Common myeloid progenitor, CD34-positive (primary cell): ENCODE measurements at regions not wholly inside any gene's neighbourhood (a gene's known extent, or its start where the extent isn't known, plus 50 kb on each side); places are given as distances from the start of the nearest gene placed in this dataset.
"Not testable (repeated sequence)": the region's sequence is repeated elsewhere in the genome, so short reads cannot be mapped to it uniquely, and the experiment has no call there.

Experiments
- CTCF ChIA-PET: fragments of 350-600 bp; sonication (Branson Sonifier 250); formaldehyde crosslinking; loops from one replicate; lab custom pipeline; 2021; ENCODE audit warnings: antibody characterized with exemption; lab: Charles Lee
- POLR2A ChIA-PET: fragments of 350-600 bp; sonication (Branson Sonifier 250); formaldehyde crosslinking; loops from one replicate; lab custom pipeline; 2021; ENCODE audit warnings: antibody characterized with exemption; lab: Charles Lee
- DNase-seq, 3 donors: peaks; one replicate each; pipeline versions ENCODE4 v3.0.0 to v3.0.0-alpha.2; 2013
- H3K27ac ChIP-seq, 2 experiments: 1 replicate in 1 of 2; 2 replicates in 1 of 2; pipeline ENCODE4 v1.7.0; 2013; ENCODE audit warnings: inconsistent platforms in 2 of 2, low read length in 2 of 2, mild to moderate bottlenecking in 2 of 2, low read depth in 1 of 2, moderate library complexity in 1 of 2; ENCODE audit not compliant: severe bottlenecking in 2 of 2, insufficient read depth in 1 of 2, poor library complexity in 1 of 2
- H3K27me3 ChIP-seq, 5 experiments: replicated peaks in 2 of 5; 1 replicate in 3 of 5; 2 replicates in 2 of 5; pipeline versions ENCODE4 v1.6.1 to v1.7.0; 2013; ENCODE audit warnings: low read length in 4 of 5, mild to moderate bottlenecking in 2 of 5, moderate library complexity in 2 of 5, inconsistent platforms in 1 of 5; ENCODE audit not compliant: insufficient read depth in 5 of 5, control insufficient read depth in 4 of 5
- H3K36me3 ChIP-seq, 4 experiments: 1 replicate in 2 of 4; 2 replicates in 2 of 4; pipeline versions ENCODE4 v1.6.1 to v1.7.0; 2013; ENCODE audit warnings: low read length in 3 of 4, control low read depth in 1 of 4, mild to moderate bottlenecking in 1 of 4; ENCODE audit not compliant: control insufficient read depth in 4 of 4, insufficient read depth in 4 of 4
- H3K4me1 ChIP-seq, 4 experiments: 1 replicate in 3 of 4; 2 replicates in 1 of 4; pipeline versions ENCODE4 v1.6.1 to v1.7.1; 2013; ENCODE audit warnings: low read length in 3 of 4, mild to moderate bottlenecking in 3 of 4, control low read depth in 1 of 4, inconsistent platforms in 1 of 4, moderate library complexity in 1 of 4; ENCODE audit not compliant: control insufficient read depth in 4 of 4, insufficient read depth in 4 of 4; ENCODE audit errors: control extremely low read depth in 1 of 4
- H3K4me3 ChIP-seq, 7 experiments: 1 replicate in 4 of 7; 2 replicates in 3 of 7; pipeline versions ENCODE4 v1.5.1 to v1.7.0; 2013; ENCODE audit warnings: mild to moderate bottlenecking in 7 of 7, low read length in 6 of 7, moderate library complexity in 6 of 7, inconsistent platforms in 2 of 7, low read depth in 2 of 7, control low read depth in 1 of 7; ENCODE audit not compliant: insufficient read depth in 4 of 7, control insufficient read depth in 1 of 7; ENCODE audit errors: extremely low read depth in 1 of 7
- H3K9me3 ChIP-seq, 5 experiments: 1 replicate in 4 of 5; 2 replicates in 1 of 5; pipeline versions ENCODE4 v1.6.1 to v1.7.1; 2013; ENCODE audit warnings: low read length in 4 of 5, mild to moderate bottlenecking in 2 of 5, inconsistent platforms in 1 of 5, low read depth in 1 of 5, moderate library complexity in 1 of 5; ENCODE audit not compliant: control insufficient read depth in 4 of 5, insufficient read depth in 2 of 5; ENCODE audit errors: control extremely low read depth in 1 of 5
- WGBS: methylation state at CpG from one replicate; pipeline ENCODE4 v1.1.5; 2013; ENCODE audit not compliant: insufficient coverage; 5-methylcytosine and 5-hydroxymethylcytosine counted together

DNA sequence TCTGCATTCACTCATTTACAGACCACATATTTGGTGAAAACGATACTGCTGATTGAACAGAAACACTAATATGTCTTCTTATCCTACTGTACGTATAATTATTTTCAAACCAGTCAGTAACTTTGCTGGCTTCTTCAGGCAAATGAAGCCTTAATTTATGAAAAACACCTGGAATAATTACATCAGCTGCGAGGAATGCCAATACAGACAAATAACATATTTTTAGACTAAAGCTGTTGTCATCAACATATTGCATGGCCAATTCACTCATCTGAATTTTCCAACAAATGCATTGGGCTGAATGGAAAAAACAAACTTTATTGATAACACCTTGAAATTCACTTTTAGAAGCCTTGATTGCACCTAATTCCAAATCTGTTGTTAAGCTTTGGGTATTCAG is 165.9 kb downstream of the HLX start:
- H3K4me1 ChIP-seq: peaks cover 7 to 30% (median 25%) of the 10 kb centered on the region in 4 experiments
- no peaks in the 10 kb centered on the region for H3K36me3 ChIP-seq
- ChIA-PET CTCF (no interaction called here), POLR2A (no interaction called here)
- DNase-seq: no peak
- no peaks in the 10 kb centered on the region for H3K27me3 ChIP-seq
- peaks cover 0 to 1% (median 0%) of the 10 kb centered on the region in 5 experiments for H3K9me3 ChIP-seq
- WGBS: 93% methylated on average over 3 of the region's 3 CpGs
- H3K27ac ChIP-seq: no peak overlapping the region
- H3K4me3 ChIP-seq: no peak overlapping the region

- H3K4me3 ChIP-seq: peak overlapping the region in 1 of 7 experiments; percentile 8
- 28% methylated on average over 4 of the region's 5 CpGs for WGBS
- no peaks in the 10 kb centered on the region for H3K27me3 ChIP-seq
- ChIA-PET POLR2A (no interaction called here), CTCF (interaction anchor here (0.9 kb wide), 1 partner anchor 13 kb away, joined by 3 read pairs; no protein-coding TSS in a partner anchor)
- H3K4me1 ChIP-seq: peaks cover 7 to 30% (median 25%) of the 10 kb centered on the region in 4 experiments
- peak overlapping the region; percentile 64 to 73 for H3K27ac ChIP-seq
- peak; percentile 48 to 90 (median 84) for DNase-seq
- peaks cover 0 to 1% (median 0%) of the 10 kb centered on the region in 5 experiments for H3K9me3 ChIP-seq
- H3K36me3 ChIP-seq: no peaks in the 10 kb centered on the region
Measured at GRCh38 chr1:221045842-221046831, 166.9 kb downstream of the HLX start.

DNA sequence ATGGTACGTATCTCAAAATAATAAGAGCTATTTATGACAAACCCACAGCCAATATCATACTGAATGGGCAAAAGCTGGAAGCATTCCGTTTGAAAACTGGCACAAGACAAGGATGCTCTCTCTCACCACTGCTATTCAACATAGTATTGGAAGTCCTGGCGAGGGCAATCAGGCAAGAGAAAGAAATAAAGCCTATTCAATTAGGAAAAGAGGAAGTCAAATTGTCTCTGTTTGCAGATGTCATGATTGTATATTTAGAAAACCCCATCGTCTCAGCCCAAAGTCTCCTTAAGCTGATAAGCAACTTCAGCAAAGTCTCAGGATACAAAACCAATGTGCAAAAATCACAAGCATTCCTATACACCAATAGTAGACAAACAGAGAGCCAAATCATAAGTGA is 172.1 kb downstream of the HLX start:
- no CpG with 5 or more reads among the region's 4 CpGs for WGBS
- CTCF ChIA-PET: interaction anchor here (1.1 kb wide), 1 partner anchor 16 kb away, joined by 3 read pairs; no protein-coding TSS in a partner anchor
- H3K27me3 ChIP-seq, H3K9me3 ChIP-seq, DNase-seq, H3K4me3 ChIP-seq, H3K36me3 ChIP-seq, POLR2A ChIA-PET, H3K27ac ChIP-seq: not testable (repeated sequence)
- H3K4me1 ChIP-seq: peaks cover 1 to 18% (median 18%) of the 10 kb centered on the region in 4 experiments

- H3K27ac ChIP-seq: no peak overlapping the region
- POLR2A ChIA-PET: no interaction called here
Measured at GRCh38 chr1:221053889-221054288, 174.6 kb downstream of the HLX start.

DNA sequence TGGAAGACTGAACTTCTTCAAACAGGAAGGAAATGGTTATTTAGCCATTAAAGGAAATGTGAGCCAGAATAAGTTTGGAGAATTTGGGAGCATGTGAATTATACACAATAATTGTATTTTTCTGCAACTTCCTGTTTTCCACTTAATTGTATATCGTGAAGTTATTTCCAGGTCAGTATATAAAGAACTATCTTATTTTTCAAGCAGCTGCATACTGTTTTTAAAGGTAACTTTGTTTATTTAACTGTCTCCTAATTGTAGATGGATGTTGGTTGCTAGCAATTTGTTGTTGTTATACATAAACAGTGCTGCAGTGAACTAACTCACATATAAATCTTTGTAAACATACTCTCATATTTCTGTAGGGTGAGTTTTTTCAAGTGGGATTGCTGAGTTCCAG is 180.3 kb downstream of the HLX start:
- ChIA-PET CTCF (interaction anchor here (1.1 kb wide), 1 partner anchor 12 kb away, joined by 3 read pairs; no protein-coding TSS in a partner anchor), POLR2A (no interaction called here)
- no peaks in the 10 kb centered on the region for H3K36me3 ChIP-seq
- no CpG with 5 or more reads among the region's 1 CpG for WGBS
- DNase-seq: no peak
- H3K9me3 ChIP-seq: peaks cover 2 to 14% (median 5%) of the 10 kb centered on the region in 5 experiments
- no peaks in the 10 kb centered on the region for H3K27me3 ChIP-seq
- H3K27ac ChIP-seq: no peak overlapping the region
- no peaks in the 10 kb centered on the region for H3K4me1 ChIP-seq
- no peak overlapping the region for H3K4me3 ChIP-seq

More at GRCh38 chr1:221053889-221054288, 174.6 kb downstream of the HLX start:
- no peak overlapping the region for H3K4me3 ChIP-seq
- DNase-seq: no peak
- H3K4me1 ChIP-seq: no peaks in the 10 kb centered on the region
- H3K9me3 ChIP-seq: peaks cover 0 to 1% (median 0%) of the 10 kb centered on the region in 5 experiments
- whole genome bisulfite sequencing: 92% methylated on average over 4 of the region's 4 CpGs
- CTCF ChIA-PET: interaction anchor here (1.2 kb wide), 1 partner anchor 45 kb away, joined by 3 read pairs; no protein-coding TSS in a partner anchor
- no peaks in the 10 kb centered on the region for H3K27me3 ChIP-seq
- H3K36me3 ChIP-seq: no peaks in the 10 kb centered on the region

GRCh38 chr1:221063651-221064050 is 184.4 kb downstream of the HLX start:
- no peak for DNase-seq
- peaks cover 2 to 14% (median 5%) of the 10 kb centered on the region in 5 experiments for H3K9me3 ChIP-seq
- H3K4me3 ChIP-seq: no peak overlapping the region
- H3K4me1 ChIP-seq: peaks cover 2 to 13% (median 8%) of the 10 kb centered on the region in 4 experiments
- no peak overlapping the region for H3K27ac ChIP-seq
- H3K36me3 ChIP-seq: no peaks in the 10 kb centered on the region
- ChIA-PET CTCF (interaction anchor here (0.6 to 1.7 kb wide), 3 partner anchors 12 to 52 kb away, joined by 3 read pairs; no protein-coding TSS in a partner anchor), POLR2A (no interaction called here)
- no peaks in the 10 kb centered on the region for H3K27me3 ChIP-seq
